Activated naive CD4-positive, alpha-beta T cell treated with anti-CD3 and anti-CD28 coated beads, Interleukin-2, amount 50 U/mL, for 24 hours (primary cell): ENCODE measurements at regions not wholly inside any gene's neighbourhood (a gene's known extent, or its start where the extent isn't known, plus 50 kb on each side); places are given as distances from the start of the nearest gene placed in this dataset.
A peak's percentile ranks its signal among the peaks of the same experiment; 100 is the strongest.
"Not testable (repeated sequence)": the region's sequence is repeated elsewhere in the genome, so short reads cannot be mapped to it uniquely, and the experiment has no call there.

Experiments
- H3K27ac Mint-ChIP-seq: one replicate; pipeline ENCODE4 v1.8.0; 2021; ENCODE audit warnings: mild to moderate bottlenecking, mixed read lengths
- H3K27me3 Mint-ChIP-seq: one replicate; pipeline ENCODE4 v1.8.0; 2021; ENCODE audit warnings: mixed read lengths
- H3K36me3 Mint-ChIP-seq: one replicate; pipeline ENCODE4 v1.8.0; 2021; ENCODE audit warnings: mixed read lengths
- H3K4me1 Mint-ChIP-seq: one replicate; pipeline ENCODE4 v1.8.0; 2021; ENCODE audit warnings: mixed read lengths
- H3K4me3 Mint-ChIP-seq: one replicate; pipeline ENCODE4 v1.8.0; 2021; ENCODE audit warnings: mild to moderate bottlenecking, mixed read lengths
- H3K9me3 Mint-ChIP-seq: one replicate; pipeline ENCODE4 v1.8.0; 2021; ENCODE audit warnings: mixed read lengths

- Mint-ChIP-seq H3K27ac (no peak overlapping the region), H3K36me3 (no peaks in the 10 kb centered on the region), H3K9me3 (no peaks in the 10 kb centered on the region), H3K4me3 (no peak overlapping the region), H3K27me3 (peaks cover 6% of the 10 kb centered on the region), H3K4me1 (peaks cover 26% of the 10 kb centered on the region)
Observed at GRCh38 chr7:127474457-127474856, 81.9 kb upstream of the ZNF800 start.

GRCh38 chr7:127473409-127473808, 80.9 kb upstream of the ZNF800 start:
- Mint-ChIP-seq H3K4me1 (peaks cover 20% of the 10 kb centered on the region), H3K27ac (no peak overlapping the region), H3K27me3 (peaks cover 6% of the 10 kb centered on the region), H3K4me3 (no peak overlapping the region), H3K9me3 (no peaks in the 10 kb centered on the region), H3K36me3 (no peaks in the 10 kb centered on the region)

GRCh38 chr7:127460077-127460476, 67.6 kb upstream of the ZNF800 start:
- no peak overlapping the region for H3K27ac Mint-ChIP-seq
- no peaks in the 10 kb centered on the region for H3K36me3 Mint-ChIP-seq
- H3K4me3 Mint-ChIP-seq: no peak overlapping the region
- no peaks in the 10 kb centered on the region for H3K9me3 Mint-ChIP-seq
- no peaks in the 10 kb centered on the region for H3K27me3 Mint-ChIP-seq
- H3K4me1 Mint-ChIP-seq: no peaks in the 10 kb centered on the region

- H3K27ac Mint-ChIP-seq, H3K9me3 Mint-ChIP-seq, H3K27me3 Mint-ChIP-seq, H3K4me3 Mint-ChIP-seq: not testable (repeated sequence)
- peaks cover 10% of the 10 kb centered on the region for H3K36me3 Mint-ChIP-seq
- peaks cover 19% of the 10 kb centered on the region for H3K4me1 Mint-ChIP-seq
Observed at GRCh38 chr7:127451258-127451657, 58.8 kb upstream of the ZNF800 start.

- Mint-ChIP-seq H3K27ac (peak overlapping the region; percentile 5), H3K4me1 (peaks cover 19% of the 10 kb centered on the region), H3K4me3 (no peak overlapping the region), H3K36me3 (peaks cover 7% of the 10 kb centered on the region), H3K9me3 (peaks cover 7% of the 10 kb centered on the region), H3K27me3 (peaks cover 1% of the 10 kb centered on the region)
Observed at GRCh38 chr7:127448566-127448965, 56.1 kb upstream of the ZNF800 start.

GRCh38 chr7:127447326-127447945, 54.9 kb upstream of the ZNF800 start:
- Mint-ChIP-seq H3K9me3 (peaks cover 7% of the 10 kb centered on the region), H3K4me3 (no peak overlapping the region), H3K27ac (no peak overlapping the region), H3K4me1 (peaks cover 19% of the 10 kb centered on the region), H3K36me3 (peaks cover 7% of the 10 kb centered on the region), H3K27me3 (peaks cover 3% of the 10 kb centered on the region)

- Mint-ChIP-seq H3K27me3 (peaks cover 3% of the 10 kb centered on the region), H3K36me3 (peaks cover 7% of the 10 kb centered on the region), H3K9me3 (peaks cover 7% of the 10 kb centered on the region)
Observed at GRCh38 chr7:127446842-127447241, 54.3 kb upstream of the ZNF800 start.

More at GRCh38 chr7:127446842-127447241, 54.3 kb upstream of the ZNF800 start:
- no peak overlapping the region for H3K27ac Mint-ChIP-seq
- H3K4me1 Mint-ChIP-seq: peaks cover 15% of the 10 kb centered on the region
- H3K4me3 Mint-ChIP-seq: no peak overlapping the region
